ENCODE measurements at regions not wholly inside any gene's neighbourhood (a gene's known extent, or its start where the extent isn't known, plus 50 kb on each side); places are given as distances from the start of the nearest gene placed in this dataset.

GRCh38 chr4:162510115-162510514 lies 346.3 kb upstream of the FSTL5 start:
- TF ChIP-seq CTCF (IDR thresholded peaks at IDR 0.05), result no peak

GRCh38 chr4:162509333-162509732 lies 345.5 kb upstream of the FSTL5 start:
- no peak for TF ChIP-seq CTCF (IDR thresholded peaks at IDR 0.05)

- no peak for TF ChIP-seq CTCF (IDR thresholded peaks at IDR 0.05)
These were observed 342.5 kb upstream of the FSTL5 start for GRCh38 chr4:162506253-162506652.

- no peak for TF ChIP-seq CTCF (IDR thresholded peaks at IDR 0.05)
These were observed 340.1 kb upstream of the FSTL5 start for GRCh38 chr4:162503868-162504267.

GRCh38 chr4:162502109-162502508 lies 338.3 kb upstream of the FSTL5 start:
- no peak for TF ChIP-seq CTCF (IDR thresholded peaks at IDR 0.05)

GRCh38 chr4:162499478-162499877 lies 335.7 kb upstream of the FSTL5 start:
- peak; percentile 46; the same call in 1 of the 2 replicates for TF ChIP-seq CTCF (IDR thresholded peaks at IDR 0.05)

GRCh38 chr4:162498168-162498567 lies 334.4 kb upstream of the FSTL5 start:
- TF ChIP-seq CTCF (IDR thresholded peaks at IDR 0.05), result no peak

- TF ChIP-seq CTCF (IDR thresholded peaks at IDR 0.05), result peak; percentile 64
These were observed 333.9 kb upstream of the FSTL5 start for GRCh38 chr4:162497564-162498167.

All from LNCAP (cell line).